Adrenal gland (tissue), 5 donors: ENCODE measurements at regions not wholly inside any gene's neighbourhood (a gene's known extent, or its start where the extent isn't known, plus 50 kb on each side); places are given as distances from the start of the nearest gene placed in this dataset.

ENCODE experiments used
- CTCF ChIP-seq, 6 experiments: fragments of 450-650 bp in 4 of 6; fragments of 200-600 bp in 2 of 6; sonication (generic) in 1 of 6; IDR thresholded peaks; 1 replicate in 5 of 6; 2 replicates in 1 of 6; pipeline versions ENCODE4 v1.5.1 to v1.8.0; 2016 to 2021; ENCODE audit warnings: antibody characterized with exemption in 6 of 6, mild to moderate bottlenecking in 2 of 6, moderate library complexity in 1 of 6
- POLR2A ChIP-seq, 2 donors: fragments of 450-650 bp; IDR thresholded peaks; one replicate each; pipeline ENCODE4 v1.6.1; 2017; ENCODE audit warnings: antibody characterized with exemption in 2 of 2, mild to moderate bottlenecking in 2 of 2, moderate library complexity in 1 of 2
- donor health status: DM: no; HTN: no; CAD: no.

GRCh38 chr3:62928256-62928655, 53.0 kb upstream of the CADPS start:
- TF ChIP-seq POLR2A (IDR thresholded peaks at IDR 0.05) (no peak), CTCF (IDR thresholded peaks at IDR 0.05) (no peak)
